Astrocyte of the cerebellum (primary cell): ENCODE measurements at regions not wholly inside any gene's neighbourhood (a gene's known extent, or its start where the extent isn't known, plus 50 kb on each side); places are given as distances from the start of the nearest gene placed in this dataset.

Experiments used
- DNase-seq: peaks from one replicate; pipeline ENCODE4 v3.0.0-alpha.2; 2011; ENCODE audit warnings: low read depth
- H3K4me3 ChIP-seq: 2 replicates; pipeline ENCODE4 v1.5.1; 2011; ENCODE audit warnings: mild to moderate bottlenecking, low read depth, low read length, moderate library complexity
- in situ Hi-C: cut with HindIII; loops from 2 replicates; pipeline ENCODE4 v1.10.0; 2017; ENCODE audit warnings: low sequenced_read_pairs
- TF ChIP-seq, protein P1 (sequence below): IDR thresholded peaks from 2 replicates; pipeline ENCODE4 v1.5.1; 2012; ENCODE audit warnings: low read length, low read depth, moderate library complexity, mild to moderate bottlenecking; ENCODE audit errors: missing control alignments

- DNase-seq, result no peak
- TF ChIP-seq, protein P1, sequence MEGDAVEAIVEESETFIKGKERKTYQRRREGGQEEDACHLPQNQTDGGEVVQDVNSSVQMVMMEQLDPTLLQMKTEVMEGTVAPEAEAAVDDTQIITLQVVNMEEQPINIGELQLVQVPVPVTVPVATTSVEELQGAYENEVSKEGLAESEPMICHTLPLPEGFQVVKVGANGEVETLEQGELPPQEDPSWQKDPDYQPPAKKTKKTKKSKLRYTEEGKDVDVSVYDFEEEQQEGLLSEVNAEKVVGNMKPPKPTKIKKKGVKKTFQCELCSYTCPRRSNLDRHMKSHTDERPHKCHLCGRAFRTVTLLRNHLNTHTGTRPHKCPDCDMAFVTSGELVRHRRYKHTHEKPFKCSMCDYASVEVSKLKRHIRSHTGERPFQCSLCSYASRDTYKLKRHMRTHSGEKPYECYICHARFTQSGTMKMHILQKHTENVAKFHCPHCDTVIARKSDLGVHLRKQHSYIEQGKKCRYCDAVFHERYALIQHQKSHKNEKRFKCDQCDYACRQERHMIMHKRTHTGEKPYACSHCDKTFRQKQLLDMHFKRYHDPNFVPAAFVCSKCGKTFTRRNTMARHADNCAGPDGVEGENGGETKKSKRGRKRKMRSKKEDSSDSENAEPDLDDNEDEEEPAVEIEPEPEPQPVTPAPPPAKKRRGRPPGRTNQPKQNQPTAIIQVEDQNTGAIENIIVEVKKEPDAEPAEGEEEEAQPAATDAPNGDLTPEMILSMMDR, result no peak
- no peak overlapping the region for H3K4me3 ChIP-seq
These were observed 100.8 kb downstream of the IRF8 start for GRCh38 chr16:85999778-86000177.

DNA sequence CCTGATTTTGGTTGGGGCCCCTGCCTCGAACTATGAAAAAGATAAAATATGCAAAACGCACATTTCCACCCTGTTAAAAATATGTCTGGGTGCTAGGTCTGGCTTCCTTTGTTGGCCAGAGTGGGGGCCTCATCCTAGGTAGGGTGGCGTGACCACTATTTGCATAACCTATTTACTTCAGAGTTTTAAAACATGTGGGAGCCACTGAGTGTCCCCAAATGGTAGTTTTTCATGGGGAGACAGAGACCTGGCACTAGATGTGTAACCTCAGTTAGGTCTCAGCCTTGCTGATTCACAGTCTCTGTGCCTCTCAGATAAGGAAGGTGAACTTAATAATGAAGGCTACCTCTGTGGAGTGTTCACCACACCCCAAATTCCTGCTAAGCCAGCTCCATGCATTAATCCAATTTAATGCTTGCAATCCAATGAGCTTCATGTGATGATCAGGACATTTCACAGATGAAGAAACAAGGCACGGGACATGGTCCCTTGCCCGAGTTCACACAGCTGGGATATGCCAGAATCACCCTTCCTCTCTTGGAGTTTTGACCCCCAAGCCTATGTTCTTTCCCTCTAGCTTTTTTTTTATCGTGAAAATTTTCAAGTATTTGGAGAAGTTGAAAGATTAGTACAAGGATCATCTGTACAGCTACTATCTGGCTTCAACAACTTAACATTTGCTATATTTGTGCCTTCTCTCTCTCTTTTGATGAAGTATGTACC is 103.4 kb downstream of the IRF8 start:
- H3K4me3 ChIP-seq, result no peak overlapping the region
- in situ Hi-C loops, result loop anchor here (10.0 kb wide), 1 partner anchor 168 kb away; no protein-coding TSS in a partner anchor
- TF ChIP-seq, protein P1, result no peak
- DNase-seq, result no peak

More at GRCh38 chr16:85999778-86000177, 100.8 kb downstream of the IRF8 start:
- in situ Hi-C loops, result loop anchor here (10.0 kb wide), 1 partner anchor 165 kb away; no protein-coding TSS in a partner anchor

GRCh38 chr16:86007524-86007923 is 108.6 kb downstream of the IRF8 start:
- no peak overlapping the region for H3K4me3 ChIP-seq
- no peak for DNase-seq
- in situ Hi-C loops, result loop anchor here (5.0 to 10.0 kb wide), 2 partner anchors 65 to 173 kb away; no protein-coding TSS in a partner anchor
- TF ChIP-seq, protein P1, result no peak

GRCh38 chr16:86010680-86011141 is 111.7 kb downstream of the IRF8 start:
- no peak overlapping the region for H3K4me3 ChIP-seq
- DNase-seq, result no peak
- TF ChIP-seq, protein P1, result no peak
- in situ Hi-C loops, result no loop called here

DNA sequence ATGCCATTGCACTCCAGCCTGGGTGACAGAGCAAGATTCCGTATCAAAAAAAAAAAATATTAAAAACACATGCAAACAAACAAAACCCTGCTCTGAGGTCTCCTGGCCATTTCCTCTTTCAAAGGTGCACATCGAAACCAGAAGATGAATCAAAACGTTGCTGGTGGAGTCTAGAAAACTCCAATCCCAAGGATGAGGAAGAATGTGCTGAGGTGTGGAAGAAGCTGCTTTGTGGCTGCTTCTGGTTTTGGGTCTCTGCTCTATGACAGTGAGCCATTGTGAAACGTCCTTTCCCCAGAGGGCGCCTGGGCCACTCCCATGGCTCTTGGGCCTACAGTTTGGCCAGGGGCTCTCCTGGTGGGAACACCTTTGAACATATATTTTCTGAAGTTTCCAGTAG is 112.6 kb downstream of the IRF8 start:
- TF ChIP-seq, protein P1, result no peak
- DNase-seq, result no peak
- in situ Hi-C loops, result no loop called here
- H3K4me3 ChIP-seq, result no peak overlapping the region

- in situ Hi-C loops, result no loop called here
- DNase-seq, result no peak
- TF ChIP-seq, protein P1, result no peak
- H3K4me3 ChIP-seq, result no peak overlapping the region
These were observed 113.3 kb downstream of the IRF8 start for GRCh38 chr16:86012221-86012620.
